Upper lobe of left lung (tissue), 6 donors: ENCODE measurements at regions not wholly inside any gene's neighbourhood (a gene's known extent, or its start where the extent isn't known, plus 50 kb on each side); places are given as distances from the start of the nearest gene placed in this dataset.

ENCODE experiments used
- ATAC-seq, 2 donors: fragments of 200-7000 bp; cut with Tn5 transposase; one replicate each; pipeline ENCODE4 v1.9.1; 2022; ENCODE audit warnings: mild to moderate bottlenecking in 2 of 2, moderate library complexity in 2 of 2; ENCODE audit not compliant: low FRiP score in 2 of 2
- DNase-seq, 2 donors: peaks; one replicate each; pipeline ENCODE4 v3.0.0-alpha.2; 2019 to 2020
- H3K27ac ChIP-seq, 4 donors: fragments of 200-600 bp; sonication (generic); one replicate each; pipeline ENCODE4 v1.5.1; 2016 to 2019
- H3K27me3 ChIP-seq, 4 donors: fragments of 200-600 bp; sonication (generic); one replicate each; pipeline ENCODE4 v1.5.1; 2017 to 2019
- H3K36me3 ChIP-seq, 4 donors: fragments of 200-600 bp; sonication (generic); one replicate each; pipeline ENCODE4 v1.5.1; 2016 to 2019
- H3K4me1 ChIP-seq, 4 donors: fragments of 200-600 bp; sonication (generic); one replicate each; pipeline ENCODE4 v1.5.1; 2018 to 2019
- H3K4me3 ChIP-seq, 4 donors: fragments of 200-600 bp; sonication (generic); one replicate each; pipeline ENCODE4 v1.5.1; 2017 to 2019; ENCODE audit warnings: mild to moderate bottlenecking in 2 of 4, moderate library complexity in 1 of 4
- H3K9me3 ChIP-seq, 4 donors: fragments of 200-600 bp; sonication (generic); one replicate each; pipeline ENCODE4 v1.5.1; 2018 to 2019
- CTCF ChIP-seq, 6 experiments: fragments of 450-650 bp in 4 of 6; fragments of 200-600 bp in 2 of 6; sonication (generic) in 2 of 6; IDR thresholded peaks; one replicate each; pipeline ENCODE4 v1.5.1; 2016 to 2019; ENCODE audit warnings: antibody characterized with exemption in 6 of 6
- EP300 ChIP-seq, 4 donors: sonication (generic); formaldehyde crosslinking; IDR thresholded peaks; one replicate each; pipeline ENCODE4 v1.5.1; 2017; ENCODE audit warnings: antibody characterized with exemption in 4 of 4, control low read depth in 2 of 4
- POLR2A ChIP-seq, 4 donors: fragments of 450-650 bp; IDR thresholded peaks; one replicate each; pipeline ENCODE4 v1.5.1; 2016 to 2017; ENCODE audit warnings: antibody characterized with exemption in 4 of 4, mild to moderate bottlenecking in 2 of 4
- POLR2AphosphoS5 ChIP-seq, 2 donors: sonication (generic); formaldehyde crosslinking; IDR thresholded peaks; one replicate each; pipeline ENCODE4 v1.5.1; 2017; ENCODE audit warnings: antibody characterized with exemption in 2 of 2
- WGBS, 2 donors: methylation state at CpG; one replicate each; pipeline ENCODE4 v1.1.5; 2017 to 2018; 5-methylcytosine and 5-hydroxymethylcytosine counted together
- donor health status: DM: no; HTN: no; CAD: no; lungs with moderate emphysema.
- donor health status: DM: no; HTN: yes; CAD: no; lungs with severe emphysema.

DNA sequence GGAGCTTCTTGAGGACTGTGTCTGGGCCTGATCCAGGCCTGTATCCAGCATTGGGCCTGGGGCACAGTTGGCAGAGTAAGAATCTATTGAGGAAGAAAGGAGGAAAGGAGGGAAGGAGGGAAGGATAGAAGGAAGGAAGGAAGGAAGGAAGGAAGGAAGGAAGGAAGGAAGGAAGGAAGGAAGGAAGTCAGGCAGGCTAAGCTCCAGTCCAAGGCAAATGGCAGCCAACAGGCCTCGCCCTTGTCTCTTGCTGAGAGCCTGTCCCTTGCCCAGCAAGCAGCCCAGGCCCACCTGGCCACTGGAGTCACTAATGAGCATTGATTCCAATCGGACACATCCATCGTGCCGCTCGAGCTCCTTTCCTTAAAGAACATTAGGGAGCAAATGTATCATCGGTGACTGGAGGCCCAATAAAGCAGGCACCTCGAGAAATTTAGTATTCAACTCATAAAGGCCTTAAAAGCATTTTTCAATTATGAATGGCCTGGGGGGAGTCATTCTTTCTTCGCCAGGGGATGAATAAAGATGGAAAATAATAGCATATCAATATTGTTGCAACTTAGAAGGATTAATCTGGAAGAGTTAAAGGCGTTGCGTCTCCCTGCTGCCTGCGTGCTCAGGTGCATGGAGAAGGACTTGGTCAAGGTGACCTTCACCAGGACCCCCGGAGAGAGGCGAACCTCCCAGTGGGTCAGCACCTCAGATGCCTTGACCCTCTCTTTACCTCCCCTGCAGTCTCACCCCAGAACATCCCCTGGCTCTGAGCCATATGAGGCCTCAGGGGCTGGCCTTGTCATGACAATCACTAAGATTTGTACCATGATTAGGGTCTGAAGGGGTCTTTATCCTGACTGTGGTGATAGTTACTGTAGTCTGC lies 144.5 kb upstream of the RUNX3 start:
- Histone ChIP-seq H3K9me3 (peaks cover 0 to 8% (median 0%) of the 10 kb centered on the region in 4 donors), H3K36me3 (no peaks in the 10 kb centered on the region), H3K27ac (no peak overlapping the region), H3K4me3 (no peak overlapping the region), H3K4me1 (no peaks in the 10 kb centered on the region), H3K27me3 (no peaks in the 10 kb centered on the region)
- TF ChIP-seq POLR2A (IDR thresholded peaks at IDR 0.05) (no peak), POLR2AphosphoS5 (IDR thresholded peaks at IDR 0.05) (no peak), EP300 (IDR thresholded peaks at IDR 0.05) (no peak), CTCF (IDR thresholded peaks at IDR 0.05) (no peak)
- DNase-seq (no peak), ATAC-seq (no peak)
- 83 to 86% methylated on average over 12 to 13 of the region's 13 CpGs for WGBS, 2 donors

- WGBS, 2 donors, result 86 to 87% methylated on average over 11 to 12 of the region's 12 CpGs
Measured at GRCh38 chr1:25073640-25074270, 143.7 kb upstream of the RUNX3 start.

DNA sequence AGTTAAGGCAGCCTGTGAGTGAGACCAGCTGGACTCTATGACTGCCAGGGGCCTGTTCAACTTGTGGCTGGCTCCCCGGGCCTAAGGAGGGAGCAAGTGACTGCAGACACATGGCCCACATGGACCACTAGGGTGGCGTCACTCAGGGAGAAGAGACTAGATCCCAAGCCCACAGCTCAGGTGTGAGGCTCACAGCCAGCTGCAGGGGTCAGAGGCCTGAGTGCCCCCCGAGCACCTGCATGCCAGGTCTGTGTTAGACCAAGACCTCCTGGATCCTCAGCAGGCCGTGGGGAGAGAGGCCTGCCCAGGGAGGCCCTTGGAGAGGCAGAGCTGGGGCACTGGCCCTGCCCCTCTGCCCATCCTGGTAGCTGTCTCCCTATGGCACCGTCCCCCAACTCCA lies 142.4 kb upstream of the RUNX3 start:
- H3K4me1 ChIP-seq, result no peaks in the 10 kb centered on the region
- ATAC-seq (no peak), DNase-seq (no peak)
- H3K9me3 ChIP-seq, result peaks cover 0 to 5% (median 0%) of the 10 kb centered on the region in 4 donors
- H3K4me3 ChIP-seq, result no peak overlapping the region
- no peak for TF ChIP-seq CTCF (IDR thresholded peaks at IDR 0.05)
- WGBS, 2 donors, result 83 to 88% methylated on average over 1 to 3 of the region's 5 CpGs
- no peaks in the 10 kb centered on the region for H3K36me3 ChIP-seq
- no peak overlapping the region for H3K27ac ChIP-seq
- H3K27me3 ChIP-seq, result no peaks in the 10 kb centered on the region

More at GRCh38 chr1:25073640-25074270, 143.7 kb upstream of the RUNX3 start:
- H3K27ac ChIP-seq, result no peak overlapping the region
- ATAC-seq (no peak), DNase-seq (no peak)
- no peaks in the 10 kb centered on the region for H3K36me3 ChIP-seq
- H3K27me3 ChIP-seq, result no peaks in the 10 kb centered on the region
- TF ChIP-seq POLR2A (IDR thresholded peaks at IDR 0.05), result no peak
- TF ChIP-seq CTCF (IDR thresholded peaks at IDR 0.05), result no peak
- TF ChIP-seq POLR2AphosphoS5 (IDR thresholded peaks at IDR 0.05), result no peak
- no peaks in the 10 kb centered on the region for H3K4me1 ChIP-seq
- H3K4me3 ChIP-seq, result no peak overlapping the region
- peaks cover 0 to 8% (median 0%) of the 10 kb centered on the region in 4 donors for H3K9me3 ChIP-seq

GRCh38 chr1:25068829-25069228 lies 138.8 kb upstream of the RUNX3 start:
- TF ChIP-seq CTCF (IDR thresholded peaks at IDR 0.05), result no peak
- no peak for TF ChIP-seq EP300 (IDR thresholded peaks at IDR 0.05)
- no peak for TF ChIP-seq POLR2A (IDR thresholded peaks at IDR 0.05)
- no peak for TF ChIP-seq POLR2AphosphoS5 (IDR thresholded peaks at IDR 0.05)
- Histone ChIP-seq H3K36me3 (no peaks in the 10 kb centered on the region), H3K9me3 (no peaks in the 10 kb centered on the region), H3K27me3 (no peaks in the 10 kb centered on the region), H3K27ac (no peak overlapping the region), H3K4me3 (no peak overlapping the region), H3K4me1 (peaks cover 0 to 14% (median 11%) of the 10 kb centered on the region in 4 donors)
- WGBS, 2 donors, result 90 to 94% methylated on average over 4 of the region's 4 CpGs
- DNase-seq (no peak), ATAC-seq (no peak)
